Fibroblast of the aortic adventitia (primary cell): ENCODE measurements at regions not wholly inside any gene's neighbourhood (a gene's known extent, or its start where the extent isn't known, plus 50 kb on each side); places are given as distances from the start of the nearest gene placed in this dataset.
"Not testable (repeated sequence)": the region's sequence is repeated elsewhere in the genome, so short reads cannot be mapped to it uniquely, and the experiment has no call there.

Source experiments
- DNase-seq: peaks from one replicate; pipeline ENCODE4 v3.0.0-alpha.2; 2010; ENCODE audit warnings: low read depth
- H3K4me3 ChIP-seq: 2 replicates; pipeline ENCODE4 v1.5.1; 2011; ENCODE audit warnings: low read depth, mild to moderate bottlenecking, control low read depth, low read length, moderate library complexity
- TF ChIP-seq, protein P1 (sequence below): IDR thresholded peaks from 2 replicates; pipeline ENCODE4 v1.5.1; 2011; ENCODE audit warnings: mild to moderate bottlenecking, low read length, control low read depth, inconsistent platforms; ENCODE audit not compliant: insufficient read depth

DNA sequence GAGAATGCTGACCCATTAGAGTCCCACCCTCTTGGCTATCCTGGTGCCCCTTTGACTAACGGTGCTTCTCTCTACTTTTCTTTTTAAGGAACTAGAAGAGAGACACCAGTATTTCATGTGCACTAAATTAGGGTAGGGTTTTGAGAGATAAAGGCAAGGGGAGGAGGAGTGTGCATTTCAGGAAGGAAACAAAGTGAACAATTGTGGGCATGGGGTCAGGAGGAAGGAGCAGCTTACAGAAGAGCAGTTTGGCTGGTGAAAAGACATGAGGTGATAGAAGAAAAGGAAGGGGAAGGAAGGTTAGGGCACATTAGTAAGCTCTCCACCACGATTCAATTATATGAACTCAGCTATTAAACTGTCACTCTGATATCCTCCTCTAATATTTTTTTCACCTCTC is 105.8 kb upstream of the CTAGE1 start:
- no peak overlapping the region for H3K4me3 ChIP-seq
- DNase-seq, result no peak
- TF ChIP-seq, protein P1, sequence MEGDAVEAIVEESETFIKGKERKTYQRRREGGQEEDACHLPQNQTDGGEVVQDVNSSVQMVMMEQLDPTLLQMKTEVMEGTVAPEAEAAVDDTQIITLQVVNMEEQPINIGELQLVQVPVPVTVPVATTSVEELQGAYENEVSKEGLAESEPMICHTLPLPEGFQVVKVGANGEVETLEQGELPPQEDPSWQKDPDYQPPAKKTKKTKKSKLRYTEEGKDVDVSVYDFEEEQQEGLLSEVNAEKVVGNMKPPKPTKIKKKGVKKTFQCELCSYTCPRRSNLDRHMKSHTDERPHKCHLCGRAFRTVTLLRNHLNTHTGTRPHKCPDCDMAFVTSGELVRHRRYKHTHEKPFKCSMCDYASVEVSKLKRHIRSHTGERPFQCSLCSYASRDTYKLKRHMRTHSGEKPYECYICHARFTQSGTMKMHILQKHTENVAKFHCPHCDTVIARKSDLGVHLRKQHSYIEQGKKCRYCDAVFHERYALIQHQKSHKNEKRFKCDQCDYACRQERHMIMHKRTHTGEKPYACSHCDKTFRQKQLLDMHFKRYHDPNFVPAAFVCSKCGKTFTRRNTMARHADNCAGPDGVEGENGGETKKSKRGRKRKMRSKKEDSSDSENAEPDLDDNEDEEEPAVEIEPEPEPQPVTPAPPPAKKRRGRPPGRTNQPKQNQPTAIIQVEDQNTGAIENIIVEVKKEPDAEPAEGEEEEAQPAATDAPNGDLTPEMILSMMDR, result no peak

DNA sequence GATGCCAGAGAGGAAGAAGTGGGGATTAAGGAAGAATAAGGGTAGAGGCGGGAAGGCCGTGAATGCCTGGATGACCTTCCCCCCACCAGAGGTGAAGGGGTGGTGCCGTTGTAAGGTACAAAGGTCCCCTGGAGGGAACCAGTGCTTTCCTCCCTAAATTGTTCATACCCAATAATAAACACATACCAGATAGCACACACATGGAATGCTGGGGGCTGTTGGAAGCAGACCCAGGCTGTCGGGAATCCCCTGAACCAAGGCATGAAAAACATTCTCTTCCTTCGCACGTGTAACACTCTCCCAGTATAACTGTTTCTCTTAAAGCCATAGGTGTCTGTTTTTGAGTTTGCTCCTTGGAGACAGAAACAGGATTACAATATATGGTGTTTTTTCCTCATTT is 107.1 kb upstream of the CTAGE1 start:
- peak; percentile 21 for DNase-seq
- TF ChIP-seq, protein P1, result no peak
- H3K4me3 ChIP-seq, result no peak overlapping the region

DNA sequence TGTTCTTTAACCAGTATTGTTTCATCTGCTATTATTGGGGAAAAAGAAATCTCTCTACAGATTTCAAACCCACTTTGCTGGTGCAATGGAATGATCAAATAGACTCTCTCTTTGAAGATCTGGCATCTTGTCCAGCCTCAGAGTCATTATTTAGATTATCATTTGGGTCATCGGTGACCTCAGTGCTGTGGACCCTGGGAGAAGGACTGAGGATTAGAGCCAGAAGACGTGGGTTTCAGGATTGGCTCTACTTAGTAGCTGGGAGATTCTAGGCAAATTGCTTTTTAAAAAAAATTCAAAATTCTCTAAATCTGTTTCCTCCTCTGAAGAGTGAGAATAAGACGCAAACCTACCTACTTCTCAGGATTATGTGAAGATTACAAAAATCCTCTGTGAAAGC is 107.6 kb upstream of the CTAGE1 start:
- no peak for DNase-seq
- TF ChIP-seq, protein P1, result no peak
- no peak overlapping the region for H3K4me3 ChIP-seq

DNA sequence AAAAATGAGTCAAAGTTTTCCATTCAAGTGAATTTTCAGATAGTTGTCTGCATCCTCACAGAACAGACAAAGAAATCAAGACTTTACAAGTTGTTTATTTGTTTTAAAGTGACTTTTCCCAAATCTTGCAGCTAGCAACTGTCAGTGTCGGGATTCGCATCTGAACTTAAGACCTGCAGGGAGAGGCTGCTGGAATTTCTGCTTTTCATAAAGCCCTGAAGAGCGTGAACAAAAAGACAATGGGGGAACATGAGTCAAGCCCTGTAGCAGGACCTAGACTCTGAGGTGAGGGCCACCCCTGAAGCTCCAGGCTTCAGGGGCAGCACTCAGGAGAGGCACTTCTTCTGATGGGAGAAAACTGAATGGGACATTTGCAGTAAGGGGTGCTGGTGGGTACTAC is 108.2 kb upstream of the CTAGE1 start:
- DNase-seq, result no peak
- no peak overlapping the region for H3K4me3 ChIP-seq
- TF ChIP-seq, protein P1, result no peak

DNA sequence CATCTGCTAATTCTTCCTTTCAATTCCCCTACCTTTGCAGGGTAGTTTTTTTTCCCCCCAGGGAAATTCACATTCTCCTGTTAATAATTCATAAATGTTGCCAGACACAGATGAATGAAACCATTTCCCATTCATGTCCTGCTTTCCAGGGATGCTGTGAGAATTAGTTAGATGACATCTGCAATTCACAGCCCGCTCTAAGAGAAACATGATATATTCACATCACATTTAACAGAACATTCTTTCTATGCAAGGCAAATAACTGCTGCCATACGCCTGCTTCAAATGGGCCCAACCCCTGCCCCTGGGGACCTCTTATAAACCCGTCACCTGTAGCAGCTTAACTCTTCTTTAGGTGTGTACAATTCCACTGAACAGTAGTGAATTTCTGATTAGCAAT is 110.6 kb upstream of the CTAGE1 start:
- TF ChIP-seq, protein P1, result no peak
- H3K4me3 ChIP-seq, result no peak overlapping the region
- DNase-seq, result no peak

DNA sequence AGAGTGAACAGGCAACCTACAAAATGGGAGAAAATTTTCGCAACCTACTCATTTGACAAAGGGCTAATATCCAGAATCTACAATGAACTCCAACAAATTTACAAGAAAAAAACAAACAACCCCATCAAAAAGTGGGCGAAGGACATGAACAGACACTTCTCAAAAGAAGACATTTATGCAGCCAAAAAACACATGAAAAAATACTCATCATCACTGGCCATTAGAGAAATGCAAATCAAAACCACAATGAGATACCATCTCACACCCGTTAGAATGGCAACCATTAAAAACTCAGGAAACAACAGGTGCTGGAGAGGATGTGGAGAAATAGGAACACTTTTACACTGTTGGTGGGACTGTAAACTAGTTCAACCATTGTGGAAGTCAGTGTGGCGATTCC is 117.0 kb upstream of the CTAGE1 start:
- not testable (repeated sequence) for DNase-seq, H3K4me3 ChIP-seq

DNA sequence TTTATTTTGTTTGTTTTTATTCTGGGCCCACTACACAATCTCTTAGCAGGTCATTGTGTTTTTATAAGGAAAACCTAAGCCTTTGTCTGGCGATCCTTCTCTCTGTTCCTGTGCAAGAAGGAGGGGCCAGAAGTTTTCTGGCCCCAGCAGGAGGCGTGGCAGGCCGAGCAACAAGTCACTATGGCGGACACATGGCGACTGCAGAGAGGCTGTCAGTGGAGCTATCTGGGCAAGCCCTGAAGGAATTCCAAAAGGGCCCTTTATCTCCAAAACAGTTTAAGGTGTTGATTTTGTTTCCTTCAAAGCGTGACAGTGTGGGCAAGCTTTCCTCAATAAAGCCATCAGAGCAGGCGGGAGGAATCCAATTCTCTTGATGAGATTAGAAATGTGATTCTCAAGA is 118.8 kb upstream of the CTAGE1 start:
- no peak overlapping the region for H3K4me3 ChIP-seq
- TF ChIP-seq, protein P1, result no peak
- no peak for DNase-seq
